SIG-M5 treated with dmso at 0.1 percent for 504 hours (cell line): ENCODE measurements at regions not wholly inside any gene's neighbourhood (a gene's known extent, or its start where the extent isn't known, plus 50 kb on each side); places are given as distances from the start of the nearest gene placed in this dataset.

ENCODE experiments used
- DNase-seq: peaks from one replicate; lab custom pipeline; 2025; ENCODE audit not compliant: unreplicated experiment; lab: John Stamatoyannopoulos, UW

GRCh38 chr2:242022550-242023290, 153.2 kb downstream of the RTP5 start:
- no peak for DNase-seq

GRCh38 chr2:242024751-242025355, 155.3 kb downstream of the RTP5 start:
- DNase-seq, result no peak

- DNase-seq, result no peak
These were observed 158.3 kb downstream of the RTP5 start for GRCh38 chr2:242027676-242028450.

- no peak for DNase-seq
These were observed 160.1 kb downstream of the RTP5 start for GRCh38 chr2:242029422-242030225.

- DNase-seq, result no peak
These were observed 160.7 kb downstream of the RTP5 start for GRCh38 chr2:242030226-242030575.

- DNase-seq, result no peak
These were observed 161.3 kb downstream of the RTP5 start for GRCh38 chr2:242030858-242031257.

GRCh38 chr2:242031481-242032019, 162.0 kb downstream of the RTP5 start:
- no peak for DNase-seq

- no peak for DNase-seq
These were observed 163.5 kb downstream of the RTP5 start for GRCh38 chr2:242032780-242033656.

- no peak for DNase-seq
These were observed 164.6 kb downstream of the RTP5 start for GRCh38 chr2:242034138-242034537.

GRCh38 chr2:242034996-242035814, 165.7 kb downstream of the RTP5 start:
- no peak for DNase-seq

GRCh38 chr2:242035858-242036652, 166.5 kb downstream of the RTP5 start:
- DNase-seq, result no peak

GRCh38 chr2:242036653-242036950, 167.1 kb downstream of the RTP5 start:
- DNase-seq, result no peak

GRCh38 chr2:242038166-242038927, 168.8 kb downstream of the RTP5 start:
- no peak for DNase-seq

GRCh38 chr2:242038928-242039341, 169.4 kb downstream of the RTP5 start:
- no peak for DNase-seq

- no peak for DNase-seq
These were observed 170.8 kb downstream of the RTP5 start for GRCh38 chr2:242040303-242040655.

GRCh38 chr2:242040681-242041080, 171.2 kb downstream of the RTP5 start:
- no peak for DNase-seq

GRCh38 chr2:242041816-242042215, 172.3 kb downstream of the RTP5 start:
- no peak for DNase-seq
